ENCODE measurements at regions not wholly inside any gene's neighbourhood (a gene's known extent, or its start where the extent isn't known, plus 50 kb on each side); places are given as distances from the start of the nearest gene placed in this dataset.

GRCh38 chr3:135690664-135691063 lies 274.9 kb upstream of the PPP2R3A start:
- no peak overlapping the region for H3K4me3 ChIP-seq
- H3K36me3 ChIP-seq: no peaks in the 10 kb centered on the region
- H3K27me3 ChIP-seq (replicated peaks; ENCODE audit: insufficient read depth): no peaks in the 10 kb centered on the region
- H3K27ac ChIP-seq: no peak overlapping the region
- no peak for TF ChIP-seq CTCF (IDR thresholded peaks at IDR 0.05)
- DNase-seq (ENCODE audit: low spot score): no peak
- H3K9me3 ChIP-seq: no peaks in the 10 kb centered on the region
- ATAC-seq (ENCODE audit: insufficient number of reproducible peaks, low FRiP score, low read depth): no peak
- H3K4me1 ChIP-seq (ENCODE audit: control insufficient read depth in 1 of 2, low read depth in 2 of 2): no peaks in the 10 kb centered on the region

GRCh38 chr3:135691240-135691639 lies 274.3 kb upstream of the PPP2R3A start:
- Histone ChIP-seq H3K4me3 (no peak overlapping the region), H3K36me3 (no peaks in the 10 kb centered on the region), H3K4me1 (ENCODE audit: control insufficient read depth in 1 of 2, low read depth in 2 of 2) (no peaks in the 10 kb centered on the region), H3K27me3 (replicated peaks; ENCODE audit: insufficient read depth) (no peaks in the 10 kb centered on the region), H3K9me3 (no peaks in the 10 kb centered on the region), H3K27ac (no peak overlapping the region)
- no peak for ATAC-seq (ENCODE audit: insufficient number of reproducible peaks, low FRiP score, low read depth)
- TF ChIP-seq CTCF (IDR thresholded peaks at IDR 0.05): no peak
- no peak for DNase-seq (ENCODE audit: low spot score)

GRCh38 chr3:135694142-135694541 lies 271.4 kb upstream of the PPP2R3A start:
- H3K4me1 ChIP-seq (ENCODE audit: control insufficient read depth in 1 of 2, low read depth in 2 of 2): no peaks in the 10 kb centered on the region
- no peaks in the 10 kb centered on the region for H3K36me3 ChIP-seq
- no peak overlapping the region for H3K27ac ChIP-seq
- H3K27me3 ChIP-seq (replicated peaks; ENCODE audit: insufficient read depth): no peaks in the 10 kb centered on the region
- no peaks in the 10 kb centered on the region for H3K9me3 ChIP-seq
- DNase-seq (ENCODE audit: low spot score) (no peak), ATAC-seq (ENCODE audit: insufficient number of reproducible peaks, low FRiP score, low read depth) (no peak)
- TF ChIP-seq CTCF (IDR thresholded peaks at IDR 0.05): no peak
- no peak overlapping the region for H3K4me3 ChIP-seq

- no peak for TF ChIP-seq CTCF (IDR thresholded peaks at IDR 0.05)
- Histone ChIP-seq H3K27ac (no peak overlapping the region), H3K9me3 (no peaks in the 10 kb centered on the region), H3K36me3 (no peaks in the 10 kb centered on the region), H3K27me3 (replicated peaks; ENCODE audit: insufficient read depth) (no peaks in the 10 kb centered on the region), H3K4me1 (ENCODE audit: control insufficient read depth in 1 of 2, low read depth in 2 of 2) (no peaks in the 10 kb centered on the region), H3K4me3 (no peak overlapping the region)
- ATAC-seq (ENCODE audit: insufficient number of reproducible peaks, low FRiP score, low read depth) (no peak), DNase-seq (ENCODE audit: low spot score) (no peak)
Observed at GRCh38 chr3:135699741-135700140, 265.8 kb upstream of the PPP2R3A start.

- no peaks in the 10 kb centered on the region for H3K36me3 ChIP-seq
- H3K27me3 ChIP-seq (replicated peaks; ENCODE audit: insufficient read depth): no peaks in the 10 kb centered on the region
- DNase-seq (ENCODE audit: low spot score) (no peak), ATAC-seq (ENCODE audit: insufficient number of reproducible peaks, low FRiP score, low read depth) (no peak)
- H3K27ac ChIP-seq: no peak overlapping the region
- H3K9me3 ChIP-seq: no peaks in the 10 kb centered on the region
- no peak for TF ChIP-seq CTCF (IDR thresholded peaks at IDR 0.05)
- no peaks in the 10 kb centered on the region for H3K4me1 ChIP-seq (ENCODE audit: control insufficient read depth in 1 of 2, low read depth in 2 of 2)
- H3K4me3 ChIP-seq: no peak overlapping the region
Observed at GRCh38 chr3:135706758-135707375, 258.7 kb upstream of the PPP2R3A start.
